ENCODE measurements at regions not wholly inside any gene's neighbourhood (a gene's known extent, or its start where the extent isn't known, plus 50 kb on each side); places are given as distances from the start of the nearest gene placed in this dataset.
"Not testable (repeated sequence)": the region's sequence is repeated elsewhere in the genome, so short reads cannot be mapped to it uniquely, and the experiment has no call there.

DNA sequence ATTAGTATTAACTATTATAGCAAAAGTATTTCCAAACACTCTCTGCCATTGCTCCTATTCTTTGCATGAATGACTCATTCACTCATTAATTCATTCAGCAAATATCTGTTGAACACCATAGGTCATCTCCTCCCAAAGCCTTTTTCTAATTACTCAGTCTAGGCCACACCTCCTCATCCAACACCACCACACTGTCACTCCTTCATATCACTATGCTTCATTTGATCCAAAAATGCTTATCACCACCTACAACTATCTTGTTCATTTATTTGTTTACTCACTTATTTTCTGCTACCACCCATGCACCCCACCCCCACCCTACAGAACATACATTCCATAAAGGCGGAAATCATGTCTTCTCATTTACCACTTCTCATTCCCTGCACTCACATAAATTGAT, 94.4 kb upstream of the TNFSF4 start:
- no peak for DNase-seq

GRCh38 chr1:173302366-173302765, 95.2 kb upstream of the TNFSF4 start:
- no peak for DNase-seq

GRCh38 chr1:173302890-173303829, 96.0 kb upstream of the TNFSF4 start:
- no peak for DNase-seq

- DNase-seq, result no peak
These were observed 96.9 kb upstream of the TNFSF4 start for GRCh38 chr1:173303984-173304383.

- DNase-seq, result no peak
These were observed 97.5 kb upstream of the TNFSF4 start for GRCh38 chr1:173304529-173305227.

DNA sequence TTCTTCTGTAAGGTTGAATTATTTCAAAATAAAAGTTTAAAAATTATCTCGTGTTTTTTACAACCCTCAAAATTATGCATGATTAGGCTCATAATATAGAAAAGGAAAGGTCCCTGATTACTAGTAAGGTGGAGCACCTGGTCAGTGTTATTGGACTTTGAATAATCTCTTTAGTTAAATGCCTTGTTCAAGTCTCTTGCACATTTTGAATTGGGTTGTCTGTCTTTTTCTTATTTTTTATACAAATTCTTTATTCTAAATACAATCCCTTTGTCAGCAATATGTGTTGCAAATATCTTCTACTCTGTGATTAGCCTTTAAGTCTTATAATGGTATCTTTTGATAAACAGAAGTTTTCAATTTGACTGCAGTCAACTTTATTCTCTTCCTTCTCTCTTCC, 100.7 kb upstream of the TNFSF4 start:
- no peak for DNase-seq

DNA sequence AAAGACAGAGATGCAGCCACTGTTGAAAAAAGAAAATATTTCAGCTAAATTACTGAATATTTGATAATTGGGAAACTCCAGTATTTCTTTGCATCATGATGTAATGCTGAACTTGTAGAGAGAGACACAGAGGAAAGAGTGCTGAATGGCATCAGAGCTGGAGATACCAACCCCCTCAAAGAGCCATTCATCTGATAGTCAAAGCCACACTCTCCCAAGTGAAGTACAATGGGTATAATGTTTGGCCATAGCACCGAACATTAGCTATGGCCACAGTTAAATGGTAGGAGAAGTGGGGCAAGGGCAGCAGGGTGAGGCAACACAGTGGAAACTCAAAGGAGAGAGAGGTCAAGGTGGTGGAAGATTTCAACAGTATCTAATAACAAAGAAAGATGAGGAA, 107.5 kb upstream of the TNFSF4 start:
- no peak for DNase-seq

DNA sequence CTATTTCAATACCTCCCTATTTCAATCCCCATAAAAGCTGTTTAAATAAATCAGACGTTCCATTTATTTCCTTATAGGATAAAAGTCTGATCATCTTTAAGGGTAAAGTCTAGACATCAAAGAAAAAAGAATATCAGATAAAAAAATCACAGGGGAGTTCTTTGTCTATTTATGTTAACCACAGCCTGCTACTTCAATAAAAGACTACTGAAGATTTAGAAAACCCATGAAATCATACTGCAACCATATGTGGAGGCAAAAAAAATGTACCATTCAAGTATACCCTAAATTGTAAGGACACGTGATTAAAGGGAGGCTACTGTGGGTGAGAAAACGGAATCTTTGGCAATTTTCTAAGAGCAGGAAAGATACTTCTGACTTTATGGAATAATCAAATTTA, 108.2 kb upstream of the TNFSF4 start:
- DNase-seq, result no peak

DNA sequence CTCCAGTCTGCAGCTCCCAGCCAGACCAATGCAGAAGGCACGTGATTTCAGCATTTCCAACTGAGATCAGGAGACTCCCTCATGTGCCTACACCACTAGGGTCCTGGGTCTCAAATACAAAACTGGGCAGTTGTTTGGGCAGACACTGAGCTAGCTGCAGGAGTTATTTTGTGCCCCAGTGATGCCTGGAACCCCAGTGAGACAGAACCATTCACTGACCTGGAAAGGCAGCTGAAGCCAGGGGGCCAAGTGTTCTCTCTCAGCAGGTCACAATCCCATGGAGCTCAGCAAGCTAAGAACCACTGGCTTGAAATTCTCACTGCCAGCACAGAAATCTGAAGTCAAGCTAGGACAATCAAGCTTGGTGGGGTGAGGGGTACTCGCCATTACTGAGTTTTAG, 111.7 kb upstream of the TNFSF4 start:
- DNase-seq, result no peak

DNA sequence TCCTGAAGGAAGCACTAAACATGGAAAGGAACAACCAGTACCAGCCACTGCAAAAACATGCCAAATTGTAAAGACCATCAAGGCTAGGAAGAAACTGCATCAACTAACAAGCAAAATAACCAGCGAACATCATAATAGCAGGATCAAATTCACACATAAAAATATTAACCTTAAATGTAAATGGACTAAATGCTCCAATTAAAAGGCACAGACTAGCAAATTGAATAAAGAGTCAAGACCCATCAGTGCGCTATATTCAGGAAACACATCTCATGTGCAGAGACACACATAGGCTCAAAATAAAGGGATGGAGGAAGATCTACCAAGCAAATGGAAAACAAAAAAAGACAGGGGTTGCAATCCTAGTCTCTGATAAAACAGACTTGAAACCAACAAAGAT, 117.2 kb upstream of the TNFSF4 start:
- DNase-seq, result not testable (repeated sequence)

DNA sequence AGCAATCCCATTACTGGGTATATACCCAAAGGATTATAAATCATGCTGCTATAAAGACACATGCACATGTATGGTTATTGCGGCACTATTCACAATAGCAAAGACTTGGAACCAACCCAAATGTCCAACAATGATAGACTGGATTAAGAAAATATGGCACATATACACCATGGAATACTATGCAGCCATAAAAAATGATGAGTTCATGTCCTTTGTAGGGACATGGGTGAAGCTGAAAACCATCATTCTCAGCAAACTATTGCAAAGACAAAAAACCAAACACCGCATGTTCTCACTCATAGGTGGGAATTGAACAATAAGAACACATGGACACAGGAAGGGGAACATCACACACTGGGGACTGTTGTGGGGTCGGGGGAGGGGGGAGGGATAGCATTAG, 120.9 kb upstream of the TNFSF4 start:
- DNase-seq, result not testable (repeated sequence)

DNA sequence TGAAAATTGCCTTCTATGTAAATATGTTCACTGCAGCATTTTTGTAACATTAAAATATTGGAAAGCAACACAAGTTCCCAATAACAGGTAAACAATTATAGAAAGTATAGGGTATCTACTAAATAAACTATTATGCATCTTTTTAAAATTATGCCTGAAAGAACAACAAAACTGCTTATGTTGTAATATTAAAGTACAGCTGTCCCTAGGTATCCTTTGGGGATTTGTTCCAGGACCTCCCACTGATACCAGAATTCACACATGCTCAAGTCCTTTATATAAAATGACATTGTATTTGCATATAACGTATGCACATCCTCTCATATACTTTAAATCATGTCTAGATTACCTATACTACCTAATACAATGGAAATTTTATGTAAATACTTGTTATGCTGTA, 121.8 kb upstream of the TNFSF4 start:
- DNase-seq, result no peak

DNA sequence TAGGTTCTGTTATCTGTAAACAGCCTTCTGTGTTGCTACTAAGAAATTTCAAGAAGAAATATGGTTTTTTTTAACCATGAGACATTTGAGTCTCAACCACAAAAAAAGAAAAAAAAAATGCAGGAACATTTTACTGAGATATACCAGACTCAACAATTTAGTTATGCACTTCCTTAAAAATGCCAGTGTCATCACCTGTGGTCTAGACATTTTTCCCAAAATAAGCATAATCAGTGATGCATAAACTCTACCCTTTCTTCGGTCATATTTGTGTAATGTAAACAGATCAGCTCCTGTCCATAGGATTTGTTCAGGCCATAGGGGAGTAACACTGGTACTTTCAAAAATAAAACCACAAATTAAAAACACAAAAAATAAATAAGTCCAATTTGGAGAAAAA, 122.6 kb upstream of the TNFSF4 start:
- no peak for DNase-seq

GRCh38 chr1:173330149-173330951, 123.2 kb upstream of the TNFSF4 start:
- no peak for DNase-seq

DNA sequence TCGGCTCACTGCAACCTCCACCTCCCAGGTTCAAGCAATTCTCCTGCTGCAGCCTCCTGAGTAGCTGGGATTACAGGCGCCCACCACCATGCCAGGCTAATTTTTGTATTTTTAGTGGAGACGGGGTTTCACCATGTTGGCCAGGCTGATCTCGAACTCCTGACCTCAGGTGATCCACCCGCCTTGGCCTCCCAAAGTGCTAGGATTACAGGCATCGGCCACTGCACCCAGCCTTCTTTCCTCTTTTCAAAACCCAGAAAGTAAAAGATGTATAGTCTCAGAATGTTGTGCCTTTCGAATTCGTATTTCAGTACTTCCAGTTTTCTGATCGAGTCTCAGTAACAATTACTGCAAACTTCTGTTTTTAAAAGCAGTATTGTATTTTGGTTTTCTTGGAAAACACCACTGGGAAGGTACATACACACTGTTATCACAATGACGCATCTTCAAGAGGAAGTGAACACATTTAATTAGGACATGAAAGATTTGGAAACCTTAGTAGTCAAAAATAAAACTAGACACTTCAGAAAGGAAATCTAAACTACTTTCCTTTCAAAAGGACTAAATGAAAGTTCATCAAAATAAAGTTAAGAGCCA, 123.9 kb upstream of the TNFSF4 start:
- peak; percentile 10 for DNase-seq

GRCh38 chr1:173332026-173332425, 124.9 kb upstream of the TNFSF4 start:
- DNase-seq, result no peak

DNA sequence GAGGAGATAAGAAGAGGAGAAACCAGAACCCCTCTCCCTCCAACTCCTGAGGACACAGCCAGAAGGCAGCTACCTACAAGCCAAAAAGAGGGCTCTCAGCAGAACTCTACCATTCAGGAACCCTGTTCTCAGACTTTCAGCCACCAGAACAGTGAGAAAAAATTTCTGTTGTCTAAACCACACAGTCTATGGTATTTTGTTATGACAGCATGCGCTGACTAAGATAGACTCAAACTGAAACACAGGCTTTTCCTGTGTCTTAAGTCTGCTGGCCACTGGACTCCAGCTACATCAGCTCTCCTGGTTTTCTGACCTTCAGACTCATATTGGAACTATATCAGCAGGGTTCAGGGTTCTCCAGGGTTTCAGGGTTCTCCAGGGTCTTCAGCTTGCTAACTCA, 126.5 kb upstream of the TNFSF4 start:
- no peak for DNase-seq

GRCh38 chr1:173337126-173337525, 130.0 kb upstream of the TNFSF4 start:
- no peak for DNase-seq

- no peak for DNase-seq
These were observed 134.2 kb upstream of the TNFSF4 start for GRCh38 chr1:173341307-173341706.

DNA sequence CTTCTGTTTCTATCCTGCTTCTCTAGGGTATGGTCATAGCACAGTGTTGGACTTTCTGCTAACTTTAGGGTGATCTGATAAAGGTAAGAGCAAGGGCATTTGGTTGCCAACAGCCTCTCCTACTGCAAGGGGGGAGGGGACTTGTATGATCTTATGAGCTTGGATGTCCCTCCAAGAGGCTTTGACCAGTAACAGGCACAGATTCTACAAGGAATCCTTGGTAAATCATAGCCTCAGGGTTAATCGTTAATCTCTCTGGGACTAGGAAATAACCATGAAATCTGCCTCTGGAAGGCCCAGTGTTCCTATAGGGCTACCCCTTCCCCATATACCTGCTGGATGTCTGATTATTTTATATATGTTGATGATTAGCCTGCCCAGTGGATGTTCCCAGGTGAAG, 134.8 kb upstream of the TNFSF4 start:
- no peak for DNase-seq

DNA sequence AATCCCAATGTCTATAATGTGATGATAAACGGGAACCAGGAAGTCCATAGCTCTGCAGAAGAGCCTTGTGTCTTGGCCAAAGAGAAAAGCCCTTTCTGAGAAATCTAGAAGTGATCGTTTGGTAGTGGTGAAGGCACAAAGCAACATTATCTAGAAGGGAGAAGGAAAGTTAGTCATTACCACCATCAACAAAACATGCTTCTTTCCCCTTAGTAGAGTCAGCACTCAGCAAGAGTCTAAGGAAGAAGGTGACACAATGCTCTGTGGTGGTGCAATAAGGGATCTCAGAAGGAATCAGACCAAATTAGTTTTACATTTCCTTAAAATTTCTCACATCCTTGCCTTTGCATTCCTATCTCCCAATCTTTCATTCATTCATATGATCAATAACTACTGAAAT, 134.4 kb upstream of the PRDX6 start:
- DNase-seq, result no peak

DNA sequence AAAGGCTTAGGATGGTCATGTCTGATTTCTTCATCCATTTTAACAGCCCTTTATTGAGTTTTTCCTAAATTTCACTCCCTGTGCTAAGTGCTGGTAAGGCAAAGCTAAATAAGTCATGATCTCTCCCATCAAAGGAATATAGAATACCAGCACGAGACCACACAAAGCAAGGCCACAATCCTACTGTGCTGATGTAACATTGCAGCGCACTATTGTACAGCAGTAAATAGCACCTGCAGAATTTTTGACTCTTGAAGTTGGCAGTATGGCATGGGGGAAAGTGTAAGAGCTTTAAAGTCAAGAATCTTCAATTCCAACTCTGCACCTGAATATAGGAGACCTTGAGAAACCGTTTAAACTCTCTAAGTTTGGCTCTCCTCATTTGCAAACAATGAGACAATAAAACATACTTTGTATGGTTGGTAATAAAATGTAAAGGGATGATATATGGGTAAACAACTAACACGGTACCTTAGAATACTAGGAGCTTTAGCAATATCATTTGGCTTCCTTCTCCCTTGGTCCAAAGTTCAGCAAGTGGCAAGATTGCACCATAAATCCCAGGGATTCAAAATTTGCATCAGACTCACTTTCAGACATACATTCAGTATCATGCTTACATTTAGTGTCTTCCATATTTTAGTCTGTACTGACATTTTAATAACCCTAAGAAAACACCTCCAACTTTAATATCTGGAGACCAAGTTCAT, 132.9 kb upstream of the PRDX6 start:
- DNase-seq, result no peak
